K562 (cell line): ENCODE measurements at regions not wholly inside any gene's neighbourhood (a gene's known extent, or its start where the extent isn't known, plus 50 kb on each side); places are given as distances from the start of the nearest gene placed in this dataset.

Experiments
- ATAC-seq: fragments of 200-7000 bp; cut with Tn5 transposase; 3 replicates; pipeline ENCODE4 v1.9.1; 2020; ENCODE audit warnings: moderate library complexity
- BruUV-seq: library from RNA; stranded (reverse); fragments of 400-500 nt; replicated peaks from 2 replicates; lab custom pipeline; 2021; lab: Mats Ljungman, UMichigan
- CTCF ChIA-PET: fragments of 300-600 bp; formaldehyde crosslinking; extraction: SDS; loops from one replicate; lab custom pipeline; 2021; ENCODE audit warnings: low intra/inter-chr PET ratio; lab: Yijun Ruan, JAX
- POLR2A ChIA-PET: fragments of 300-600, 350-650 bp; sonication (Branson Sonifier 250); formaldehyde crosslinking; extraction: SDS; loops from one replicate; lab custom pipeline; 2021; ENCODE audit warnings: antibody characterized with exemption, inconsistent platforms; lab: Yijun Ruan, JAX
- DNase-seq, 4 experiments: peaks; one replicate each; pipeline versions ENCODE4 v3.0.0 to v3.0.0-alpha.2; 2011 to 2018; ENCODE audit warnings: low spot score in 3 of 4, mixed read lengths in 3 of 4; ENCODE audit errors: extremely low read depth in 1 of 4
- FAIRE-seq: peaks from 2 replicates; lab custom pipeline; 2011; peaks lifted over from hg19 to GRCh38; lab: Jason Lieb, UNC
- H2AFZ ChIP-seq: 2 replicates; pipeline ENCODE4 v1.6.0; 2011; ENCODE audit warnings: low read depth, low read length, control low read depth, inconsistent platforms
- H3K27ac ChIP-seq: fragments of 200-600 bp; 3 replicates; pipeline ENCODE4 v1.8.0; 2011; ENCODE audit warnings: low read depth, mild to moderate bottlenecking, control low read depth, inconsistent platforms, low read length, moderate library complexity, mixed read lengths; ENCODE audit errors: extremely low read depth
- H3K27me3 ChIP-seq, 2 experiments: fragments of 300-600 bp in 1 of 2; 2 replicates in 1 of 2; 3 replicates in 1 of 2; pipeline versions ENCODE4 v1.6.0 to v1.8.0; 2011; ENCODE audit warnings: inconsistent platforms in 2 of 2, low read length in 2 of 2, mild to moderate bottlenecking in 1 of 2, mixed read lengths in 1 of 2, moderate library complexity in 1 of 2; ENCODE audit not compliant: control insufficient read depth in 2 of 2, insufficient read depth in 2 of 2
- H3K36me3 ChIP-seq: fragments of 300-600 bp; 3 replicates; pipeline ENCODE4 v1.8.0; 2011; ENCODE audit warnings: mild to moderate bottlenecking, low read length, inconsistent platforms; ENCODE audit not compliant: control insufficient read depth, insufficient read depth
- H3K4me1 ChIP-seq, 2 experiments: fragments of 200-600 bp in 1 of 2; replicated peaks in 1 of 2; 2 replicates in 1 of 2; 3 replicates in 1 of 2; pipeline versions ENCODE4 v1.5.1 to v1.8.0; 2011; ENCODE audit warnings: inconsistent platforms in 2 of 2, low read length in 2 of 2, mild to moderate bottlenecking in 1 of 2, mixed read lengths in 1 of 2, moderate library complexity in 1 of 2; ENCODE audit not compliant: control insufficient read depth in 2 of 2, insufficient read depth in 2 of 2
- H3K4me2 ChIP-seq: 2 replicates; pipeline ENCODE4 v1.6.1; 2011; ENCODE audit warnings: low read length, control low read depth, inconsistent platforms, mixed read lengths; ENCODE audit not compliant: insufficient read depth
- H3K4me3 ChIP-seq: fragments of 200-600 bp; sonication (generic), shearing (Covaris generic); 2 replicates; pipeline ENCODE4 v1.5.1; 2016; ENCODE audit warnings: control low read depth, inconsistent platforms
- H3K79me2 ChIP-seq: fragments of 200-600 bp; 3 replicates; pipeline ENCODE4 v1.8.0; 2011; ENCODE audit warnings: low read length, inconsistent platforms; ENCODE audit not compliant: control insufficient read depth, insufficient read depth
- H3K9ac ChIP-seq, 2 experiments: 2 replicates each; pipeline versions ENCODE4 v1.6.0 to v1.6.1; 2011; ENCODE audit warnings: low read depth in 2 of 2, low read length in 2 of 2, control low read depth in 1 of 2, inconsistent platforms in 1 of 2, mild to moderate bottlenecking in 1 of 2, mixed read lengths in 1 of 2; ENCODE audit not compliant: insufficient read depth in 1 of 2
- H3K9me1 ChIP-seq: one replicate; pipeline ENCODE4 v1.6.0; 2011; ENCODE audit warnings: inconsistent platforms, mild to moderate bottlenecking, low read length, moderate library complexity; ENCODE audit not compliant: control insufficient read depth, insufficient read depth
- H3K9me3 ChIP-seq: replicated peaks from 2 replicates; pipeline ENCODE4 v1.5.1; 2011; ENCODE audit warnings: low read depth, low read length, inconsistent platforms; ENCODE audit not compliant: control insufficient read depth, insufficient read depth
- H4K20me1 ChIP-seq: replicated peaks from 2 replicates; pipeline ENCODE4 v1.6.1; 2011; ENCODE audit warnings: low read length, inconsistent platforms, mixed read lengths; ENCODE audit not compliant: control insufficient read depth, insufficient read depth
- ARHGAP35 ChIP-seq: fragments of 450-650 bp; IDR thresholded peaks from 2 replicates; pipeline ENCODE4 v1.6.1; 2018; ENCODE audit not compliant: partially characterized antibody
- ARNT ChIP-seq, 2 experiments: fragments of 450-650 bp; IDR thresholded peaks; 2 replicates each; pipeline ENCODE4 v1.6.1; 2016; ENCODE audit warnings: mild to moderate bottlenecking in 1 of 2
- BHLHE40 ChIP-seq: IDR thresholded peaks from 2 replicates; pipeline ENCODE4 v1.6.1; 2011; ENCODE audit warnings: low read length, improper control_type of control experiment
- CBX1 ChIP-seq: sonication (generic); IDR thresholded peaks from 2 replicates; pipeline ENCODE4 v1.6.1; 2016; ENCODE audit warnings: antibody characterized with exemption, low read depth, mild to moderate bottlenecking
- CHD2 ChIP-seq: IDR thresholded peaks from 2 replicates; pipeline ENCODE4 v1.6.1; 2011; ENCODE audit warnings: low read depth, low read length
- HNRNPH1 ChIP-seq: fragments of 200-400 bp; formaldehyde crosslinking; optimal IDR thresholded peaks from 2 replicates; pipeline ENCODE3; 2017; ENCODE audit warnings: low read depth, mild to moderate bottlenecking, low read length, moderate library complexity
- HNRNPK ChIP-seq: fragments of 200-400 bp; formaldehyde crosslinking; IDR thresholded peaks from one replicate; pipeline ENCODE4 v1.6.1; 2018; ENCODE audit warnings: mild to moderate bottlenecking, low read depth, low read length; ENCODE audit not compliant: poor library complexity, severe bottlenecking
- JUN ChIP-seq, 2 experiments: sonication (generic) in 1 of 2; formaldehyde crosslinking in 1 of 2; IDR thresholded peaks; 2 replicates each; pipeline versions ENCODE4 v1.6.1 to v1.8.0; 2012 to 2022; ENCODE audit warnings: borderline replicate concordance in 2 of 2, mild to moderate bottlenecking in 2 of 2, improper control_type of control experiment in 1 of 2, low read depth in 1 of 2, low read length in 1 of 2, missing genetic modification reagents in 1 of 2
- SAFB2 ChIP-seq: fragments of 200-400 bp; formaldehyde crosslinking; IDR thresholded peaks from 2 replicates; pipeline ENCODE4 v1.6.1; 2018; ENCODE audit warnings: borderline replicate concordance, low read length, low read depth, moderate library complexity; ENCODE audit not compliant: severe bottlenecking
- SREBF1 ChIP-seq: fragments of 150-350 bp; IDR thresholded peaks from 2 replicates; pipeline ENCODE4 v1.6.1; 2014; ENCODE audit warnings: antibody characterized with exemption, low read depth, low read length, borderline replicate concordance
- ZKSCAN8 ChIP-seq: fragments of 200-800 bp; sonication (Bioruptor generic); IDR thresholded peaks from 2 replicates; pipeline ENCODE4 v1.6.1; 2016; ENCODE audit warnings: missing genetic modification characterization, missing compliant biosample characterization
- WGBS: fragments of 100-300 bp; shearing (Covaris generic); methylation state at CpG from one replicate; pipeline ENCODE4 v1.1.6; 2016; ENCODE audit warnings: low coverage, mixed read lengths; ENCODE audit not compliant: insufficient coverage; ENCODE audit errors: missing lambda C conversion rate; 5-methylcytosine and 5-hydroxymethylcytosine counted together
- in situ Hi-C: fragments of 300-500 bp; cut with MboI; formaldehyde crosslinking; loops from 4 replicates; pipeline ENCODE4 v1.15.0; 2018; ENCODE audit warnings: inconsistent platforms, mixed read lengths
- intact Hi-C: fragments of 100-400 bp; cut with micrococcal nuclease; formaldehyde crosslinking; loops from 2 replicates; pipeline ENCODE4 v1.14.2; 2022
- TF ChIP-seq, protein P1 (sequence below): sonication (generic); formaldehyde crosslinking; IDR thresholded peaks from 2 replicates; pipeline ENCODE4 v1.8.0; 2022; ENCODE audit warnings: missing genetic modification reagents, mild to moderate bottlenecking, borderline replicate concordance
- TF ChIP-seq, protein P2 (sequence below): fragments of 250-450 bp; sonication (Bioruptor Pico); IDR thresholded peaks from 2 replicates; pipeline ENCODE4 v1.6.1; 2021; ENCODE audit warnings: mild to moderate bottlenecking
- TF ChIP-seq, protein P3 (sequence below): IDR thresholded peaks from 3 replicates; pipeline ENCODE4 v1.6.1; 2011; ENCODE audit warnings: borderline replicate concordance, mild to moderate bottlenecking; ENCODE audit not compliant: insufficient read length, insufficient read depth
- TF ChIP-seq, protein P4 (sequence below): fragments of 450-650 bp; IDR thresholded peaks from 2 replicates; pipeline ENCODE4 v1.6.1; 2016; ENCODE audit warnings: mild to moderate bottlenecking

DNA sequence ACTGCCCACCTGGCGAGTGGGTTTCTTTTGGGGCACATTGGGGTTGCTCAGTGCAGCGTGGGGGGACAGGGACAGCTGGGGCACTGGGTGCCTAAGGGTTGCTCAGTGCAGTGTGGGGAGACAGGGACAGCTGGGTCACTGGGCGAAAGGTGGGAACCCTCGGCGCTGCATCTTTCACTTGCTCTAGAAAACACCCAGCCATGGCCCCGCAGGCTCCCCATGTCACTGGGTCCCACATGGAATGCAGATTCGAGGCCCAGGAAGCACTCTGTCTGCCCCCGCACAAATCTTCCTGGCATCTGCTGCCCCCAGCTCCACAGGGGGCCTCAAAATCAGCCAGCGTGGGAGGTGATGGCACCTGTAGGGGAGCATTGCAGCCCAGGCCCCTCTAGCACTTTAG, 229.3 kb downstream of the BRD1 start:
- Histone ChIP-seq H2AFZ (no peak overlapping the region), H3K4me2 (no peak overlapping the region), H4K20me1 (peaks cover 20% of the 10 kb centered on the region), H3K79me2 (peaks cover 77% of the 10 kb centered on the region), H3K27ac (no peak overlapping the region), H3K9me1 (no peaks in the 10 kb centered on the region), H3K27me3 (no peaks in the 10 kb centered on the region), H3K36me3 (peaks cover 52% of the 10 kb centered on the region), H3K4me3 (no peak overlapping the region), H3K9me3 (no peaks in the 10 kb centered on the region), H3K9ac (no peak overlapping the region), H3K4me1 (peaks cover 0 to 14% of the 10 kb centered on the region in 2 experiments; a peak in 2 of 5 replicates)
- in situ Hi-C loops (no loop called here), intact Hi-C loops (no loop called here)
- no TSS peak for BruUV-seq
- POLR2A ChIA-PET = no interaction called here
- CTCF ChIA-PET = no interaction called here
- TF ChIP-seq HNRNPH1 (no peak), CBX1 (no peak), SREBF1 (no peak), ZKSCAN8 (CRISPR knock-in tag) (no peak), CHD2 (no peak), SAFB2 (no peak), ARNT (IDR thresholded peaks at IDR 0.05) (no peak), HNRNPK (no peak), ARHGAP35 (no peak), JUN (IDR thresholded peaks at IDR 0.05; ENCODE audit: borderline replicate concordance, low read depth, low read length) (no peak), JUN (CRISPR knock-in tag; IDR thresholded peaks at IDR 0.05; ENCODE audit: borderline replicate concordance) (no peak), BHLHE40 (no peak)
- TF ChIP-seq, protein P1, sequence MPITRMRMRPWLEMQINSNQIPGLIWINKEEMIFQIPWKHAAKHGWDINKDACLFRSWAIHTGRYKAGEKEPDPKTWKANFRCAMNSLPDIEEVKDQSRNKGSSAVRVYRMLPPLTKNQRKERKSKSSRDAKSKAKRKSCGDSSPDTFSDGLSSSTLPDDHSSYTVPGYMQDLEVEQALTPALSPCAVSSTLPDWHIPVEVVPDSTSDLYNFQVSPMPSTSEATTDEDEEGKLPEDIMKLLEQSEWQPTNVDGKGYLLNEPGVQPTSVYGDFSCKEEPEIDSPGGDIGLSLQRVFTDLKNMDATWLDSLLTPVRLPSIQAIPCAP (CRISPR knock-in tag) = no peak
- TF ChIP-seq, protein P2, sequence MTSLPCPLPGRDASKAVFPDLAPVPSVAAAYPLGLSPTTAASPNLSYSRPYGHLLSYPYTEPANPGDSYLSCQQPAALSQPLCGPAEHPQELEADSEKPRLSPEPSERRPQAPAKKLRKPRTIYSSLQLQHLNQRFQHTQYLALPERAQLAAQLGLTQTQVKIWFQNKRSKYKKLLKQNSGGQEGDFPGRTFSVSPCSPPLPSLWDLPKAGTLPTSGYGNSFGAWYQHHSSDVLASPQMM (CRISPR knock-in tag) = no peak
- TF ChIP-seq, protein P3, sequence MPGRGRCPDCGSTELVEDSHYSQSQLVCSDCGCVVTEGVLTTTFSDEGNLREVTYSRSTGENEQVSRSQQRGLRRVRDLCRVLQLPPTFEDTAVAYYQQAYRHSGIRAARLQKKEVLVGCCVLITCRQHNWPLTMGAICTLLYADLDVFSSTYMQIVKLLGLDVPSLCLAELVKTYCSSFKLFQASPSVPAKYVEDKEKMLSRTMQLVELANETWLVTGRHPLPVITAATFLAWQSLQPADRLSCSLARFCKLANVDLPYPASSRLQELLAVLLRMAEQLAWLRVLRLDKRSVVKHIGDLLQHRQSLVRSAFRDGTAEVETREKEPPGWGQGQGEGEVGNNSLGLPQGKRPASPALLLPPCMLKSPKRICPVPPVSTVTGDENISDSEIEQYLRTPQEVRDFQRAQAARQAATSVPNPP = no peak
- TF ChIP-seq, protein P4, sequence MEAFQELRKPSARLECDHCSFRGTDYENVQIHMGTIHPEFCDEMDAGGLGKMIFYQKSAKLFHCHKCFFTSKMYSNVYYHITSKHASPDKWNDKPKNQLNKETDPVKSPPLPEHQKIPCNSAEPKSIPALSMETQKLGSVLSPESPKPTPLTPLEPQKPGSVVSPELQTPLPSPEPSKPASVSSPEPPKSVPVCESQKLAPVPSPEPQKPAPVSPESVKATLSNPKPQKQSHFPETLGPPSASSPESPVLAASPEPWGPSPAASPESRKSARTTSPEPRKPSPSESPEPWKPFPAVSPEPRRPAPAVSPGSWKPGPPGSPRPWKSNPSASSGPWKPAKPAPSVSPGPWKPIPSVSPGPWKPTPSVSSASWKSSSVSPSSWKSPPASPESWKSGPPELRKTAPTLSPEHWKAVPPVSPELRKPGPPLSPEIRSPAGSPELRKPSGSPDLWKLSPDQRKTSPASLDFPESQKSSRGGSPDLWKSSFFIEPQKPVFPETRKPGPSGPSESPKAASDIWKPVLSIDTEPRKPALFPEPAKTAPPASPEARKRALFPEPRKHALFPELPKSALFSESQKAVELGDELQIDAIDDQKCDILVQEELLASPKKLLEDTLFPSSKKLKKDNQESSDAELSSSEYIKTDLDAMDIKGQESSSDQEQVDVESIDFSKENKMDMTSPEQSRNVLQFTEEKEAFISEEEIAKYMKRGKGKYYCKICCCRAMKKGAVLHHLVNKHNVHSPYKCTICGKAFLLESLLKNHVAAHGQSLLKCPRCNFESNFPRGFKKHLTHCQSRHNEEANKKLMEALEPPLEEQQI = no peak
- no peak for FAIRE-seq
- no peak for DNase-seq
- ATAC-seq = no peak
- whole genome bisulfite sequencing = 100% methylated on average over 9 of the region's 9 CpGs
